VCaP (cell line): ENCODE measurements at regions not wholly inside any gene's neighbourhood (a gene's known extent, or its start where the extent isn't known, plus 50 kb on each side); places are given as distances from the start of the nearest gene placed in this dataset.

ENCODE experiments used
- H3K27ac ChIP-seq: fragments of 450-650 bp; 2 replicates; pipeline ENCODE4 v1.5.1; 2017
- TF ChIP-seq, protein P1 (sequence below): fragments of 450-650 bp; conservative IDR thresholded peaks from 2 replicates; pipeline ENCODE4 v1.5.1; 2017; ENCODE audit warnings: mild to moderate bottlenecking, moderate library complexity

- H3K27ac ChIP-seq: no peak overlapping the region
- TF ChIP-seq, protein P1, sequence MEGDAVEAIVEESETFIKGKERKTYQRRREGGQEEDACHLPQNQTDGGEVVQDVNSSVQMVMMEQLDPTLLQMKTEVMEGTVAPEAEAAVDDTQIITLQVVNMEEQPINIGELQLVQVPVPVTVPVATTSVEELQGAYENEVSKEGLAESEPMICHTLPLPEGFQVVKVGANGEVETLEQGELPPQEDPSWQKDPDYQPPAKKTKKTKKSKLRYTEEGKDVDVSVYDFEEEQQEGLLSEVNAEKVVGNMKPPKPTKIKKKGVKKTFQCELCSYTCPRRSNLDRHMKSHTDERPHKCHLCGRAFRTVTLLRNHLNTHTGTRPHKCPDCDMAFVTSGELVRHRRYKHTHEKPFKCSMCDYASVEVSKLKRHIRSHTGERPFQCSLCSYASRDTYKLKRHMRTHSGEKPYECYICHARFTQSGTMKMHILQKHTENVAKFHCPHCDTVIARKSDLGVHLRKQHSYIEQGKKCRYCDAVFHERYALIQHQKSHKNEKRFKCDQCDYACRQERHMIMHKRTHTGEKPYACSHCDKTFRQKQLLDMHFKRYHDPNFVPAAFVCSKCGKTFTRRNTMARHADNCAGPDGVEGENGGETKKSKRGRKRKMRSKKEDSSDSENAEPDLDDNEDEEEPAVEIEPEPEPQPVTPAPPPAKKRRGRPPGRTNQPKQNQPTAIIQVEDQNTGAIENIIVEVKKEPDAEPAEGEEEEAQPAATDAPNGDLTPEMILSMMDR: no peak
These were observed 898.3 kb upstream of the PCDH9 start for GRCh38 chr13:68128297-68128915.

DNA sequence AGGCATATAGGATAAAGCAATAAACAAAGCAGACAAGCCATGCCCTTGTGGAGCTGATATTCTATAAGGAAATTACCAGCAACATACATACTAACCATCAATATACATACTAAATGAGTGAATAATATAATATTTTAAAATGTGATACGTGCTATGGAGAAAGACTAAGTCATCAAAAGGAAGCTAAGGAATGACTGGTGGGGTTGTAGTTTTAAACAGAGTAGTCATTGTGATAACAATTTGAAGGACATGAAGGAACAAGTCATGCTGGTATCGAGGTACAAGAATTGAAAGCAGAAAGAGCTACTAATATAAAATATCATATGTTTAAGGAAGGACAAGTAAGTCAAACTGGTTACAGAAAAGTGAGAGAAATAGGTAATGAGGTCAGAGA is 894.9 kb upstream of the PCDH9 start:
- TF ChIP-seq, protein P1: no peak
- no peak overlapping the region for H3K27ac ChIP-seq

DNA sequence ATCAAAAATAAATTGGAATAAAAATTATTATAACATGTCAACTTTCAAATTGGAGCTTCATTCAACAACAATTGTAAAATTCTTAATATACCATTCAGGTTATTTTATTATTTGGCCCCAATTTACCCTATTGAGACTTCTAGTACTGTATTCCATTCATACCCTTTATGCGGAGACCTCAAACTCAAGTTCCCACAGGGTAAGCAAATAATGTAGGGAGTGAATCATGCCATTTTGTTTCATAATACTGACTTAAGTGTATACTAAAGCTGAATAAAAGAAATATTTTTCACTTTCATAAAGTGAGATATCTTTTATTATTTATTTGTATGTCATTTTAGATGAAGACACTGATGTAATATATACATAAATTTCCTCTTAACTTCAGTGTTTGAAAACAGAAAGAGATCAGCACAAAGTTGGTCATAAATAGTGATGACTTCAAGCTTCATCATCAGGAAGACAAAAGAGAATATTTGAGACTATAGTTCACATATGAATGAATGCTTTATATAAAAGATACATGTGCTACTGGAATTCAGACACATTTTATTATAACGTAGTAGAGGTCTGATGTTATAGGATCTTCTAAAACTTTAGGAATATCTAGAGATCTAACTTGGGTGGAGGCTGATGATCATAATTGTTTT is 894.4 kb upstream of the PCDH9 start:
- TF ChIP-seq, protein P1: no peak
- no peak overlapping the region for H3K27ac ChIP-seq

DNA sequence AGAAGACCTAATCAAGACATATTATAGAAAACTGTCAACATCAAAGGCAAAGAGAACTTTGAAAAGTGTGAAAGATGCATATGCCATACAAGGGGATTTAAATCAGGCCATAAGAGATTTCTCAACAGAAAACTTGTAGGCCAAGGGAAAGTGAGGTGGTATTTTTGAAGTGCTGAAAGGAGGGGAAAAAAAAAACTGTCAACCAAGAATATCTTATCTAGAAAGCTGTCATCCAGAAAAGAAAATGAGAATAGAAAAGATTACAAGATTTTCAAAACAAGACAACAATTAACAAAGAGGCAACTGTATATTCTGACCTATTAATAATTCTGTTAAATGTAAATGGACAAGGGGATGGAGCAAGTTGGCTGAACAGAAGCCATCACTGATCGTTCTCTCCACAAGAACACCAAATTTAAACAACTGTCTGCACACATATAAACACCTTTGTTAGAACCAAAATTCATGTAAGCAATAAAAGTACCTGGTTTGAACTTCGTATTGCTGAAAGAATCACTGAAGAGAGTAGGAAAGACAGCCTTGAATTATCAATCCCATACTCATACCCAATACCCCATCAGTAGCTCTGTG is 880.1 kb upstream of the PCDH9 start:
- TF ChIP-seq, protein P1: no peak
- no peak overlapping the region for H3K27ac ChIP-seq

- TF ChIP-seq, protein P1: no peak
- H3K27ac ChIP-seq: no peak overlapping the region
These were observed 877.5 kb upstream of the PCDH9 start for GRCh38 chr13:68107667-68108066.

GRCh38 chr13:68099631-68100030 is 869.5 kb upstream of the PCDH9 start:
- TF ChIP-seq, protein P1: no peak
- H3K27ac ChIP-seq: no peak overlapping the region

DNA sequence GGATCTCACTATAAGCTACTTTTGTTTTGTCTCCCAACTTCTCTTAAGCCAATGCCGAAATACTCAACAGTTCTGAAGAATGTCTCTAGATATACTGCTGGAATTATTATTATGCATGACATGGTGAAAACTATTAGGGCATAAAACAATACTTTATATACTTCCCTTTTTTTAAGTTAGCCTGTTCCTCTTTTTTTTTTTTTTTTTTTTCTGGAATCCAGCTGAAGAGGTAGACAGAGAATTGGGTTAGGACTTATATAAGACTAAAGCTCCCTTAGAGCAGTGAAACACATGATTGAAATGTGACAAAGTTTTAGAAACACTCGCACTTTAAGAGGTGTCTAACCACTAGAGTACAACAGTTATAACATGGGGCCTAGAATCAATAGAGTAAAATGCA is 850.9 kb upstream of the PCDH9 start:
- H3K27ac ChIP-seq: no peak overlapping the region
- TF ChIP-seq, protein P1: no peak
